ENCODE measurements at regions not wholly inside any gene's neighbourhood (a gene's known extent, or its start where the extent isn't known, plus 50 kb on each side); places are given as distances from the start of the nearest gene placed in this dataset.

GRCh38 chr7:98557538-98558031 is 59.5 kb upstream of the NPTX2 start:
- Histone ChIP-seq H3K36me3 (no peaks in the 10 kb centered on the region), H3K27me3 (no peaks in the 10 kb centered on the region), H3K9me3 (peaks cover 0 to 10% (median 0%) of the 10 kb centered on the region in 4 donors), H3K4me3 (no peak overlapping the region), H3K27ac (no peak overlapping the region), H3K4me1 (no peaks in the 10 kb centered on the region)
- TF ChIP-seq POLR2A (IDR thresholded peaks at IDR 0.05) (no peak), CTCF (IDR thresholded peaks at IDR 0.05) (no peak)
- peak in 1 of 3 donors; percentile 53 for DNase-seq

GRCh38 chr7:98556288-98556687 is 60.8 kb upstream of the NPTX2 start:
- H3K4me1 ChIP-seq: no peaks in the 10 kb centered on the region
- H3K36me3 ChIP-seq: no peaks in the 10 kb centered on the region
- no peak overlapping the region for H3K4me3 ChIP-seq
- no peak overlapping the region for H3K27ac ChIP-seq
- TF ChIP-seq POLR2A (IDR thresholded peaks at IDR 0.05) (no peak), CTCF (IDR thresholded peaks at IDR 0.05) (no peak)
- H3K9me3 ChIP-seq: peaks cover 0 to 14% (median 0%) of the 10 kb centered on the region in 4 donors
- no peak for DNase-seq
- H3K27me3 ChIP-seq: no peaks in the 10 kb centered on the region

GRCh38 chr7:98555403-98555802 is 61.7 kb upstream of the NPTX2 start:
- H3K27me3 ChIP-seq: no peaks in the 10 kb centered on the region
- H3K4me3 ChIP-seq: no peak overlapping the region
- H3K4me1 ChIP-seq: no peaks in the 10 kb centered on the region
- H3K27ac ChIP-seq: no peak overlapping the region
- DNase-seq: peak in 2 of 3 donors; percentile 64 to 75
- TF ChIP-seq POLR2A (IDR thresholded peaks at IDR 0.05): no peak
- TF ChIP-seq CTCF (IDR thresholded peaks at IDR 0.05): no peak
- H3K9me3 ChIP-seq: peaks cover 0 to 14% (median 0%) of the 10 kb centered on the region in 4 donors
- no peaks in the 10 kb centered on the region for H3K36me3 ChIP-seq

- no peak for DNase-seq
- no peak for TF ChIP-seq POLR2A (IDR thresholded peaks at IDR 0.05)
- no peak for TF ChIP-seq CTCF (IDR thresholded peaks at IDR 0.05)
Measured at GRCh38 chr7:98553666-98554065, 63.4 kb upstream of the NPTX2 start.

GRCh38 chr7:98551611-98552273 is 65.3 kb upstream of the NPTX2 start:
- peak overlapping the region in 2 of 4 donors; percentile 31 to 76 for H3K27ac ChIP-seq
- peak in 2 of 3 donors; percentile 63 to 75 for DNase-seq

More at GRCh38 chr7:98553666-98554065, 63.4 kb upstream of the NPTX2 start:
- no peaks in the 10 kb centered on the region for H3K27me3 ChIP-seq
- H3K9me3 ChIP-seq: peaks cover 0 to 14% (median 0%) of the 10 kb centered on the region in 4 donors
- no peak overlapping the region for H3K27ac ChIP-seq
- H3K36me3 ChIP-seq: no peaks in the 10 kb centered on the region
- no peaks in the 10 kb centered on the region for H3K4me1 ChIP-seq
- H3K4me3 ChIP-seq: no peak overlapping the region

More at GRCh38 chr7:98551611-98552273, 65.3 kb upstream of the NPTX2 start:
- TF ChIP-seq POLR2A (IDR thresholded peaks at IDR 0.05): no peak
- TF ChIP-seq CTCF (IDR thresholded peaks at IDR 0.05): no peak
- no peaks in the 10 kb centered on the region for H3K27me3 ChIP-seq
- peaks cover 0 to 14% (median 0%) of the 10 kb centered on the region in 4 donors for H3K9me3 ChIP-seq
- no peak overlapping the region for H3K4me3 ChIP-seq
- no peaks in the 10 kb centered on the region for H3K36me3 ChIP-seq
- no peaks in the 10 kb centered on the region for H3K4me1 ChIP-seq

Measured in Peyer's patch (tissue), 4 donors.